MCF 10A (cell line): ENCODE measurements at regions not wholly inside any gene's neighbourhood (a gene's known extent, or its start where the extent isn't known, plus 50 kb on each side); places are given as distances from the start of the nearest gene placed in this dataset.

Source experiments
- BruUV-seq: library from RNA; stranded (reverse); fragments of 400-500 nt; replicated peaks from 2 replicates; lab custom pipeline; 2021; lab: Mats Ljungman, UMichigan
- CTCF ChIA-PET: fragments of 300-600 bp; sonication (Branson Sonifier 250); formaldehyde crosslinking; extraction: SDS; loops from one replicate; lab custom pipeline; 2021; ENCODE audit warnings: antibody characterized with exemption, inconsistent platforms; lab: Yijun Ruan, JAX
- POLR2A ChIA-PET: fragments of 300-600, 350-650 bp; sonication (Branson Sonifier 250); formaldehyde crosslinking; extraction: SDS; loops from one replicate; lab custom pipeline; 2020; ENCODE audit warnings: antibody characterized with exemption, inconsistent platforms; lab: Yijun Ruan, JAX
- DNase-seq: peaks from one replicate; pipeline ENCODE4 v3.0.0-alpha.2; 2018; ENCODE audit not compliant: unreplicated experiment
- H3K27ac Mint-ChIP-seq: one replicate; pipeline ENCODE4 v1.8.0; 2022; ENCODE audit warnings: mild to moderate bottlenecking, low read depth, mixed read lengths; ENCODE audit not compliant: unreplicated experiment
- H3K27me3 Mint-ChIP-seq: one replicate; pipeline ENCODE4 v1.8.0; 2022; ENCODE audit warnings: mixed read lengths; ENCODE audit not compliant: insufficient read depth, unreplicated experiment
- H3K36me3 Mint-ChIP-seq: one replicate; pipeline ENCODE4 v1.8.0; 2022; ENCODE audit warnings: mild to moderate bottlenecking, moderate library complexity, mixed read lengths; ENCODE audit not compliant: insufficient read depth, unreplicated experiment
- H3K4me1 Mint-ChIP-seq: one replicate; pipeline ENCODE4 v1.8.0; 2022; ENCODE audit warnings: mixed read lengths; ENCODE audit not compliant: insufficient read depth, unreplicated experiment
- H3K4me3 Mint-ChIP-seq: one replicate; pipeline ENCODE4 v1.8.0; 2022; ENCODE audit warnings: mild to moderate bottlenecking, moderate library complexity, mixed read lengths; ENCODE audit not compliant: unreplicated experiment
- H3K9me3 Mint-ChIP-seq: one replicate; pipeline ENCODE4 v1.8.0; 2022; ENCODE audit warnings: mixed read lengths; ENCODE audit not compliant: unreplicated experiment
- CTCF ChIP-seq: fragments of 200-600 bp; IDR thresholded peaks from one replicate; pipeline ENCODE4 v1.8.0; 2022; ENCODE audit warnings: antibody characterized with exemption, mild to moderate bottlenecking; ENCODE audit not compliant: unreplicated experiment
- intact Hi-C: fragments of 100-400 bp; cut with micrococcal nuclease; formaldehyde crosslinking; loops from 2 replicates; pipeline ENCODE4 v1.14.1; 2022

GRCh38 chr15:91549581-91549980, 303.9 kb upstream of the SLCO3A1 start:
- BruUV-seq: no TSS peak
- intact Hi-C loops: no loop called here

DNA sequence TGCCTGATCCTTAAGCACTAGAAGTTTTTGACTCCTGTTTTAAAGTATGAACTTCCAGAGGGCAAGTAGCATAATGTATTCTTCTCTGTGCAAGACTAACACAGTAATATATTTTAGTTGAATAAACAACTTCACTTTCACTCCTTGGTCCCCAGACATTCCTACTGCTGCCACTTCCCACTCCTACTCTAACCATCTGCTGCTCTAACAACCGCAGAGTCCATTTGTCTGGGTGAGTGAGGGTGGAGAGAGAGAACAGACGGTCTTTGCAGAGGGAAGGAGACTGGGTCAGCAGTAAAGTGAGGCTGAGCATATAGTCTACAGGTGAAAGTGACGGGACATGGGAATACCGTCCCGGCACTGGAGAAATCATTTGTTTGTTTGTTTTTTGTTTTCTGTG, 301.0 kb upstream of the SLCO3A1 start:
- BruUV-seq: no TSS peak
- Mint-ChIP-seq H3K4me3 (no peak overlapping the region), H3K27me3 (no peaks in the 10 kb centered on the region), H3K27ac (no peak overlapping the region), H3K4me1 (no peaks in the 10 kb centered on the region), H3K36me3 (peaks cover 2% of the 10 kb centered on the region), H3K9me3 (no peaks in the 10 kb centered on the region)
- intact Hi-C loops: no loop called here
- ChIA-PET CTCF (no interaction called here), POLR2A (no interaction called here)
- no peak for DNase-seq
- no peak for TF ChIP-seq CTCF

More at GRCh38 chr15:91549581-91549980, 303.9 kb upstream of the SLCO3A1 start:
- ChIA-PET CTCF (interaction anchor here (1.1 kb wide), 1 partner anchor 247 kb away, joined by 3 read pairs; no protein-coding TSS in a partner anchor), POLR2A (no interaction called here)
- H3K27me3 Mint-ChIP-seq: no peaks in the 10 kb centered on the region
- H3K9me3 Mint-ChIP-seq: no peaks in the 10 kb centered on the region
- no peaks in the 10 kb centered on the region for H3K36me3 Mint-ChIP-seq
- no peak overlapping the region for H3K4me3 Mint-ChIP-seq
- no peaks in the 10 kb centered on the region for H3K4me1 Mint-ChIP-seq
- no peak overlapping the region for H3K27ac Mint-ChIP-seq
- no peak for TF ChIP-seq CTCF
- no peak for DNase-seq

GRCh38 chr15:91553196-91553854, 300.2 kb upstream of the SLCO3A1 start:
- CTCF ChIA-PET: interaction anchor here (0.6 kb wide), 1 partner anchor 16 kb away, joined by 3 read pairs; no protein-coding TSS in a partner anchor

GRCh38 chr15:91555312-91555711, 298.2 kb upstream of the SLCO3A1 start:
- no peaks in the 10 kb centered on the region for H3K4me1 Mint-ChIP-seq

More at GRCh38 chr15:91553196-91553854, 300.2 kb upstream of the SLCO3A1 start:
- H3K27me3 Mint-ChIP-seq: no peaks in the 10 kb centered on the region
- TF ChIP-seq CTCF: no peak
- no peaks in the 10 kb centered on the region for H3K4me1 Mint-ChIP-seq
- no peak overlapping the region for H3K4me3 Mint-ChIP-seq
- POLR2A ChIA-PET: no interaction called here
- no peaks in the 10 kb centered on the region for H3K9me3 Mint-ChIP-seq
- no peak overlapping the region for H3K27ac Mint-ChIP-seq
- no TSS peak for BruUV-seq
- peaks cover 4% of the 10 kb centered on the region for H3K36me3 Mint-ChIP-seq
- intact Hi-C loops: no loop called here
- no peak for DNase-seq

More at GRCh38 chr15:91555312-91555711, 298.2 kb upstream of the SLCO3A1 start:
- no peak overlapping the region for H3K27ac Mint-ChIP-seq
- intact Hi-C loops: no loop called here
- H3K4me3 Mint-ChIP-seq: no peak overlapping the region
- no peaks in the 10 kb centered on the region for H3K9me3 Mint-ChIP-seq
- CTCF ChIA-PET: no interaction called here
- BruUV-seq: no TSS peak
- H3K36me3 Mint-ChIP-seq: peaks cover 4% of the 10 kb centered on the region
- no peak for DNase-seq
- POLR2A ChIA-PET: no interaction called here
- H3K27me3 Mint-ChIP-seq: no peaks in the 10 kb centered on the region
- TF ChIP-seq CTCF: no peak
